HepG2 (cell line): ENCODE measurements at regions not wholly inside any gene's neighbourhood (a gene's known extent, or its start where the extent isn't known, plus 50 kb on each side); places are given as distances from the start of the nearest gene placed in this dataset.

ENCODE experiments used
- ATAC-seq: fragments of 200-7000 bp; cut with Tn5 transposase; 3 replicates; pipeline ENCODE4 v1.9.1; 2020; ENCODE audit warnings: mild to moderate bottlenecking, moderate library complexity
- BruUV-seq: library from RNA; stranded (reverse); fragments of 400-500 nt; replicated peaks from 2 replicates; lab custom pipeline; 2021; lab: Mats Ljungman, UMichigan
- CTCF ChIA-PET: fragments of 300-600 bp; formaldehyde crosslinking; extraction: SDS; loops from one replicate; lab custom pipeline; 2021; ENCODE audit warnings: low total read pairs, inconsistent platforms, low intra/inter-chr PET ratio; lab: Yijun Ruan, JAX
- POLR2A ChIA-PET: fragments of 350-600 bp; sonication (Branson Sonifier 250); formaldehyde crosslinking; loops from one replicate; lab custom pipeline; 2020; ENCODE audit warnings: antibody characterized with exemption, inconsistent platforms; lab: Yijun Ruan, JAX
- DNase-seq: peaks from one replicate; pipeline ENCODE4 v3.0.0-alpha.2; 2015; ENCODE audit warnings: low spot score
- FAIRE-seq: peaks from 3 replicates; lab custom pipeline; 2011; peaks lifted over from hg19 to GRCh38; lab: Jason Lieb, UNC
- H2AFZ ChIP-seq: one replicate; pipeline ENCODE4 v1.6.1; 2011; ENCODE audit warnings: low read length, inconsistent platforms
- H3K27ac ChIP-seq: fragments of 300-600 bp; 3 replicates; pipeline ENCODE4 v1.8.0; 2011; ENCODE audit warnings: mixed run types, mild to moderate bottlenecking, mixed read lengths, low read length, inconsistent platforms; ENCODE audit not compliant: insufficient read depth; ENCODE audit errors: extremely low read length
- H3K27me3 ChIP-seq, 2 experiments: fragments of 200-600 bp in 1 of 2; 2 replicates in 1 of 2; 3 replicates in 1 of 2; pipeline versions ENCODE4 v1.6.0 to v1.8.0; 2011; ENCODE audit warnings: low read length in 2 of 2, mild to moderate bottlenecking in 2 of 2, moderate library complexity in 2 of 2, inconsistent platforms in 1 of 2; ENCODE audit not compliant: insufficient read depth in 2 of 2, control insufficient read depth in 1 of 2
- H3K36me3 ChIP-seq, 2 experiments: fragments of 200-600 bp in 1 of 2; replicated peaks in 1 of 2; 2 replicates in 1 of 2; 3 replicates in 1 of 2; pipeline versions ENCODE4 v1.5.1 to v1.8.0; 2011; ENCODE audit warnings: low read length in 2 of 2, inconsistent platforms in 1 of 2; ENCODE audit not compliant: insufficient read depth in 2 of 2, control insufficient read depth in 1 of 2
- H3K4me1 ChIP-seq: 2 replicates; pipeline ENCODE4 v1.5.1; 2012; ENCODE audit warnings: low read length, inconsistent platforms; ENCODE audit not compliant: insufficient read depth
- H3K4me2 ChIP-seq: 2 replicates; pipeline ENCODE4 v1.6.0; 2011; ENCODE audit warnings: low read depth, low read length, inconsistent platforms
- H3K4me3 ChIP-seq, 3 experiments: fragments of 200-600 bp in 1 of 3; sonication (generic), shearing (Covaris generic) in 1 of 3; replicated peaks in 1 of 3; 2 replicates each; pipeline ENCODE4 v1.5.1; 2011 to 2016; ENCODE audit warnings: low read length in 3 of 3, inconsistent platforms in 2 of 3, low read depth in 2 of 3, mild to moderate bottlenecking in 2 of 3, control low read depth in 1 of 3, mixed read lengths in 1 of 3; ENCODE audit not compliant: insufficient read depth in 1 of 3
- H3K79me2 ChIP-seq: one replicate; pipeline ENCODE4 v1.6.1; 2011; ENCODE audit warnings: low read length, inconsistent platforms; ENCODE audit not compliant: insufficient read depth
- H3K9ac ChIP-seq: 2 replicates; pipeline ENCODE4 v1.6.0; 2011; ENCODE audit warnings: mild to moderate bottlenecking, low read depth, low read length, inconsistent platforms; ENCODE audit not compliant: insufficient read depth
- H3K9me3 ChIP-seq: 2 replicates; pipeline ENCODE4 v1.5.1; 2012; ENCODE audit warnings: mild to moderate bottlenecking, low read length
- H4K20me1 ChIP-seq: 2 replicates; pipeline ENCODE4 v1.6.0; 2011; ENCODE audit warnings: inconsistent platforms, mild to moderate bottlenecking, low read length, moderate library complexity; ENCODE audit not compliant: insufficient read depth
- HOXA3 ChIP-seq: sonication (generic); formaldehyde crosslinking; IDR thresholded peaks from 2 replicates; pipeline ENCODE4 v1.5.0; 2020; ENCODE audit warnings: missing genetic modification reagents
- JARID2 ChIP-seq: sonication (generic); formaldehyde crosslinking; IDR thresholded peaks from 2 replicates; pipeline ENCODE4 v1.8.1; 2023; ENCODE audit warnings: missing genetic modification reagents, inconsistent platforms; ENCODE audit not compliant: insufficient replicate concordance
- KLF16 ChIP-seq, 2 experiments: sonication (generic) in 1 of 2; formaldehyde crosslinking in 1 of 2; IDR thresholded peaks; 2 replicates each; pipeline versions ENCODE4 v1.6.1 to v1.8.0; 2016 to 2023; ENCODE audit warnings: missing genetic modification reagents in 2 of 2, missing compliant biosample characterization in 1 of 2
- MBNL3 ChIP-seq: fragments of 250-450 bp; sonication (Bioruptor Pico); conservative IDR thresholded peaks from 2 replicates; pipeline ENCODE4 v1.8.0; 2022; ENCODE audit warnings: mild to moderate bottlenecking, inconsistent platforms
- MED8 ChIP-seq: sonication (generic); formaldehyde crosslinking; IDR thresholded peaks from 2 replicates; pipeline ENCODE4 v1.8.1; 2023; ENCODE audit warnings: mild to moderate bottlenecking, missing genetic modification reagents; ENCODE audit not compliant: insufficient replicate concordance
- SALL1 ChIP-seq: sonication (generic); formaldehyde crosslinking; IDR thresholded peaks from 2 replicates; pipeline ENCODE4 v1.8.0; 2022; ENCODE audit warnings: mild to moderate bottlenecking, missing genetic modification reagents
- SNAPC2 ChIP-seq: sonication (generic); formaldehyde crosslinking; IDR thresholded peaks from 2 replicates; pipeline ENCODE4 v1.8.1; 2022; ENCODE audit warnings: mild to moderate bottlenecking, missing genetic modification reagents
- ZNF251 ChIP-seq: sonication (generic); formaldehyde crosslinking; IDR thresholded peaks from 2 replicates; pipeline ENCODE4 v1.9.0; 2021; ENCODE audit warnings: mild to moderate bottlenecking, missing genetic modification reagents
- ZNF383 ChIP-seq: sonication (generic); formaldehyde crosslinking; IDR thresholded peaks from 2 replicates; pipeline ENCODE4 v1.4.0; 2020; ENCODE audit warnings: missing genetic modification reagents, mild to moderate bottlenecking, borderline replicate concordance
- ZSCAN30 ChIP-seq: sonication (generic); formaldehyde crosslinking; IDR thresholded peaks from 2 replicates; pipeline ENCODE4 v1.5.0; 2020; ENCODE audit warnings: mild to moderate bottlenecking, missing genetic modification reagents
- WGBS: methylation state at CpG from one replicate; pipeline ENCODE4 v1.1.6; 2017; ENCODE audit warnings: low lambda C conversion rate; 5-methylcytosine and 5-hydroxymethylcytosine counted together
- in situ Hi-C: cut with HindIII; loops from 2 replicates; pipeline ENCODE4 v1.10.0; 2017; ENCODE audit warnings: low pct_unique_long_range_greater_than_20kb; ENCODE audit not compliant: extremely low pct_ligation_motif_present
- intact Hi-C: fragments of 100-400 bp; cut with micrococcal nuclease; formaldehyde crosslinking; loops from one replicate; pipeline ENCODE4 v1.10.0; 2022; ENCODE audit not compliant: unreplicated experiment
- TF ChIP-seq, protein P1 (sequence below): sonication (generic); formaldehyde crosslinking; IDR thresholded peaks from 2 replicates; pipeline ENCODE4 v1.9.0; 2021; ENCODE audit warnings: missing genetic modification reagents, borderline replicate concordance
- TF ChIP-seq, protein P2 (sequence below): sonication (generic); formaldehyde crosslinking; IDR thresholded peaks from 2 replicates; pipeline ENCODE4 v1.4.0; 2020; ENCODE audit warnings: mild to moderate bottlenecking, low read depth, missing genetic modification reagents
- TF ChIP-seq, protein P3 (sequence below): sonication (generic); formaldehyde crosslinking; IDR thresholded peaks from 2 replicates; pipeline ENCODE4 v1.4.0; 2020; ENCODE audit warnings: missing genetic modification reagents, borderline replicate concordance

DNA sequence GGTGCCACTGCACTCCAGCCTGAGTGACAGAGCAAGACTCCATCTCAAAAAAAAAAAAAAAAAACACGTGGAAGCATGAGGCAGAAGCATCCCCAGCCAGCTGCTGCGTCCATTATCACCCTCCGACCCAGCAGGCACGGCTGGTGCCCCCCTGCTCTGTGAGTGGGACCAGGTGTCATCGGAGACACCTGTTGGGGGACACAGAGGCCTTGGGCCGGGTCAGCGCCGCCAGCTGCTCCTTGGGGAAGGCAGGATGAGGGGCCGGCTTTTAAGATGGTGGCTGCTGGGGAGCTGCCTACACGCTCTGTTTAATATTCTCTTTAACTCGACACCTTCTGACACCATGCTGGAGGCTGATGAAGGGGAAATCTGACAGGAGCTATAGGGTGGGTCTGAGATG is 80.2 kb upstream of the RUFY1 start:
- FAIRE-seq (no peak), DNase-seq (no peak), ATAC-seq (no peak)
- no peak overlapping the region for H3K9ac ChIP-seq
- H2AFZ ChIP-seq, result no peak overlapping the region
- no TSS peak for BruUV-seq
- in situ Hi-C loops (no loop called here), intact Hi-C loops (no loop called here)
- H3K27ac ChIP-seq, result no peak overlapping the region
- ChIA-PET POLR2A (no interaction called here), CTCF (no interaction called here)
- no peaks in the 10 kb centered on the region for H3K4me1 ChIP-seq
- no peaks in the 10 kb centered on the region for H3K36me3 ChIP-seq
- WGBS, result 49% methylated on average over 10 of the region's 11 CpGs
- no peak overlapping the region for H3K4me3 ChIP-seq
- H3K9me3 ChIP-seq, result no peaks in the 10 kb centered on the region
- H3K79me2 ChIP-seq, result no peaks in the 10 kb centered on the region
- H3K4me2 ChIP-seq, result no peak overlapping the region
- H3K27me3 ChIP-seq, result peaks cover under 1 to 8% of the 10 kb centered on the region in 2 experiments; a peak in 3 of 5 replicates
- no peaks in the 10 kb centered on the region for H4K20me1 ChIP-seq
- TF ChIP-seq SALL1 (CRISPR knock-in tag) (no peak), SNAPC2 (CRISPR knock-in tag) (no peak), JARID2 (no peak), ZNF251 (no peak), MBNL3 (CRISPR knock-in tag) (no peak), ZSCAN30 (CRISPR knock-in tag) (no peak), ZNF383 (CRISPR knock-in tag) (no peak), MED8 (CRISPR knock-in tag) (no peak), KLF16 (CRISPR knock-in tag; IDR thresholded peaks at IDR 0.05) (no peak), HOXA3 (CRISPR knock-in tag) (no peak)
- TF ChIP-seq, protein P1, sequence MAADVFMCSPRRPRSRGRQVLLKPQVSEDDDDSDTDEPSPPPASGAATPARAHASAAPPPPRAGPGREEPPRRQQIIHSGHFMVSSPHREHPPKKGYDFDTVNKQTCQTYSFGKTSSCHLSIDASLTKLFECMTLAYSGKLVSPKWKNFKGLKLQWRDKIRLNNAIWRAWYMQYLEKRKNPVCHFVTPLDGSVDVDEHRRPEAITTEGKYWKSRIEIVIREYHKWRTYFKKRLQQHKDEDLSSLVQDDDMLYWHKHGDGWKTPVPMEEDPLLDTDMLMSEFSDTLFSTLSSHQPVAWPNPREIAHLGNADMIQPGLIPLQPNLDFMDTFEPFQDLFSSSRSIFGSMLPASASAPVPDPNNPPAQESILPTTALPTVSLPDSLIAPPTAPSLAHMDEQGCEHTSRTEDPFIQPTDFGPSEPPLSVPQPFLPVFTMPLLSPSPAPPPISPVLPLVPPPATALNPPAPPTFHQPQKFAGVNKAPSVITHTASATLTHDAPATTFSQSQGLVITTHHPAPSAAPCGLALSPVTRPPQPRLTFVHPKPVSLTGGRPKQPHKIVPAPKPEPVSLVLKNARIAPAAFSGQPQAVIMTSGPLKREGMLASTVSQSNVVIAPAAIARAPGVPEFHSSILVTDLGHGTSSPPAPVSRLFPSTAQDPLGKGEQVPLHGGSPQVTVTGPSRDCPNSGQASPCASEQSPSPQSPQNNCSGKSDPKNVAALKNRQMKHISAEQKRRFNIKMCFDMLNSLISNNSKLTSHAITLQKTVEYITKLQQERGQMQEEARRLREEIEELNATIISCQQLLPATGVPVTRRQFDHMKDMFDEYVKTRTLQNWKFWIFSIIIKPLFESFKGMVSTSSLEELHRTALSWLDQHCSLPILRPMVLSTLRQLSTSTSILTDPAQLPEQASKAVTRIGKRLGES (CRISPR knock-in tag), result no peak
- TF ChIP-seq, protein P2, sequence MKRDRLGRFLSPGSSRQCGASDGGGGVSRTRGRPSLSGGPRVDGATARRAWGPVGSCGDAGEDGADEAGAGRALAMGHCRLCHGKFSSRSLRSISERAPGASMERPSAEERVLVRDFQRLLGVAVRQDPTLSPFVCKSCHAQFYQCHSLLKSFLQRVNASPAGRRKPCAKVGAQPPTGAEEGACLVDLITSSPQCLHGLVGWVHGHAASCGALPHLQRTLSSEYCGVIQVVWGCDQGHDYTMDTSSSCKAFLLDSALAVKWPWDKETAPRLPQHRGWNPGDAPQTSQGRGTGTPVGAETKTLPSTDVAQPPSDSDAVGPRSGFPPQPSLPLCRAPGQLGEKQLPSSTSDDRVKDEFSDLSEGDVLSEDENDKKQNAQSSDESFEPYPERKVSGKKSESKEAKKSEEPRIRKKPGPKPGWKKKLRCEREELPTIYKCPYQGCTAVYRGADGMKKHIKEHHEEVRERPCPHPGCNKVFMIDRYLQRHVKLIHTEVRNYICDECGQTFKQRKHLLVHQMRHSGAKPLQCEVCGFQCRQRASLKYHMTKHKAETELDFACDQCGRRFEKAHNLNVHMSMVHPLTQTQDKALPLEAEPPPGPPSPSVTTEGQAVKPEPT, result no peak
- TF ChIP-seq, protein P3, sequence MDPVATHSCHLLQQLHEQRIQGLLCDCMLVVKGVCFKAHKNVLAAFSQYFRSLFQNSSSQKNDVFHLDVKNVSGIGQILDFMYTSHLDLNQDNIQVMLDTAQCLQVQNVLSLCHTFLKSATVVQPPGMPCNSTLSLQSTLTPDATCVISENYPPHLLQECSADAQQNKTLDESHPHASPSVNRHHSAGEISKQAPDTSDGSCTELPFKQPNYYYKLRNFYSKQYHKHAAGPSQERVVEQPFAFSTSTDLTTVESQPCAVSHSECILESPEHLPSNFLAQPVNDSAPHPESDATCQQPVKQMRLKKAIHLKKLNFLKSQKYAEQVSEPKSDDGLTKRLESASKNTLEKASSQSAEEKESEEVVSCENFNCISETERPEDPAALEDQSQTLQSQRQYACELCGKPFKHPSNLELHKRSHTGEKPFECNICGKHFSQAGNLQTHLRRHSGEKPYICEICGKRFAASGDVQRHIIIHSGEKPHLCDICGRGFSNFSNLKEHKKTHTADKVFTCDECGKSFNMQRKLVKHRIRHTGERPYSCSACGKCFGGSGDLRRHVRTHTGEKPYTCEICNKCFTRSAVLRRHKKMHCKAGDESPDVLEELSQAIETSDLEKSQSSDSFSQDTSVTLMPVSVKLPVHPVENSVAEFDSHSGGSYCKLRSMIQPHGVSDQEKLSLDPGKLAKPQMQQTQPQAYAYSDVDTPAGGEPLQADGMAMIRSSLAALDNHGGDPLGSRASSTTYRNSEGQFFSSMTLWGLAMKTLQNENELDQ, result no peak
